HG02678 (cell line): ENCODE measurements at regions not wholly inside any gene's neighbourhood (a gene's known extent, or its start where the extent isn't known, plus 50 kb on each side); places are given as distances from the start of the nearest gene placed in this dataset.
"Not testable (repeated sequence)": the region's sequence is repeated elsewhere in the genome, so short reads cannot be mapped to it uniquely, and the experiment has no call there.

Experiments used
- ATAC-seq: cut with Tn5 transposase; IDR thresholded peaks from one replicate; pipeline ENCODE4 v1.9.1; 2021; ENCODE audit warnings: mild to moderate bottlenecking, moderate library complexity; ENCODE audit not compliant: unreplicated experiment

GRCh38 chr6:110558575-110558974 is 82.2 kb upstream of the SLC22A16 start:
- ATAC-seq, result no peak

DNA sequence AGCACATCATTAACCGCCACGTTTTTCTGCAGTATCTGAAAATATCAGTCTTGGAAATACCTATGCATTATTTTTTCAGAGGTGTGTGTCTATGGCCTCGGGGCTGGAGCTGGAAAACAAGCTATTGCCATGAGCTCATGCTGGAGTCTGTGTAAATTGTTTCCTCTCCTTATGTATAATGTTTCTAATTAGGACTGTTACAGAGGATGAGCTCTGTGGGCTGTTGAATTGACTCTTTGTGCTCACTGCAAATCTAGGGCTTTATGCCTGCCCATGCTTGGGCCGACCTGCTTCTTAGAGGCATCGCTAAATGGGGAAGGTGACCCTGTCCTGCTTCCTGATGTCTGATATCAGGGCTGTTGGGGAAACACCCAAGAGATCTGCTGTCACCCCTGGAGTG is 80.8 kb upstream of the SLC22A16 start:
- ATAC-seq, result no peak

- no peak for ATAC-seq
Observed at GRCh38 chr6:110556317-110557110, 80.1 kb upstream of the SLC22A16 start.

DNA sequence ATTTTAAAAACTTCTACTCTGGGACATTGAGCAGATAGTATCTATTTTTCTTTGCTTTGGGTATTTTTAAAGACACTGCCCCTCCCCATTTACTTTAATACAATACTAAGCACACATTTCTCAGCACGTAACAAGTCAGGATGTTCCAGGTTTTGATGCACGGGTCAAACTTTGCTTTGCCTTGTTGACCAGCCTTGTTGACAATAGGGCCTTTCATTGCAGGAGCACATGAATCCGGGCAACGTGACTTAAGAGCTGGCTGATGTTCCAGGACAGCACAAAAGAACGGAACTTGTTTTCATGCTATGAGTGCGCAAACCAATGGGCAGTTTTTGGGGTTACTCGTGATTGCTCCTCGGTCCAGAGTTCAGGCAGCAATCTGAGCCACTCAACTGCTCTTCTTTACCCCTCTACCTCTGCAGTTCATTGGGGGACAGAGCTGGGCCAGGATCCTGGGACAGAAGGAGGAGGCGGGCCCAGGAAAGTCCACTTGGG is 78.6 kb upstream of the SLC22A16 start:
- no peak for ATAC-seq

- no peak for ATAC-seq
Observed at GRCh38 chr6:110554441-110554840, 78.0 kb upstream of the SLC22A16 start.

GRCh38 chr6:110552901-110553641 is 76.7 kb upstream of the SLC22A16 start:
- no peak for ATAC-seq

- no peak for ATAC-seq
Observed at GRCh38 chr6:110552076-110552475, 75.7 kb upstream of the SLC22A16 start.

GRCh38 chr6:110551088-110551487 is 74.7 kb upstream of the SLC22A16 start:
- no peak for ATAC-seq

GRCh38 chr6:110550353-110550752 is 73.9 kb upstream of the SLC22A16 start:
- ATAC-seq, result no peak

DNA sequence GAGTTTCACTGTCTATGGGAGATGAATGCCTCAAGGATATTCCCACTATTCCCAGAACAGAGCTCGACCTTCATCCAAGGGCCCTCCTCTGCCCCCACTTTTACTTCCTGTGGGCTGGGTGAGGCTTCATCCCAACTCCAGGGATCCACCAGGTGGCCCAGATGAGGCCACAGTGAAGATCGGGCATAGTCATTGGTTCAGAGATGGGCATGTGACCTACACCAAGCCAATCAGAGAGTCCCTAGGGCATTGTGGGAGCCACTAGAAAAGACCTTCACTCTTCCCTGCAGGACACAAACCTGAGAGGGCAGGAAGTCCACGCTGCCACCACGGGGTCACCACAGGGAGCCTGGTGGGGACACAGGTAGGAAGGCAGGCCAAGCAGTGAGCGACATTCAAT is 72.9 kb upstream of the SLC22A16 start:
- no peak for ATAC-seq

DNA sequence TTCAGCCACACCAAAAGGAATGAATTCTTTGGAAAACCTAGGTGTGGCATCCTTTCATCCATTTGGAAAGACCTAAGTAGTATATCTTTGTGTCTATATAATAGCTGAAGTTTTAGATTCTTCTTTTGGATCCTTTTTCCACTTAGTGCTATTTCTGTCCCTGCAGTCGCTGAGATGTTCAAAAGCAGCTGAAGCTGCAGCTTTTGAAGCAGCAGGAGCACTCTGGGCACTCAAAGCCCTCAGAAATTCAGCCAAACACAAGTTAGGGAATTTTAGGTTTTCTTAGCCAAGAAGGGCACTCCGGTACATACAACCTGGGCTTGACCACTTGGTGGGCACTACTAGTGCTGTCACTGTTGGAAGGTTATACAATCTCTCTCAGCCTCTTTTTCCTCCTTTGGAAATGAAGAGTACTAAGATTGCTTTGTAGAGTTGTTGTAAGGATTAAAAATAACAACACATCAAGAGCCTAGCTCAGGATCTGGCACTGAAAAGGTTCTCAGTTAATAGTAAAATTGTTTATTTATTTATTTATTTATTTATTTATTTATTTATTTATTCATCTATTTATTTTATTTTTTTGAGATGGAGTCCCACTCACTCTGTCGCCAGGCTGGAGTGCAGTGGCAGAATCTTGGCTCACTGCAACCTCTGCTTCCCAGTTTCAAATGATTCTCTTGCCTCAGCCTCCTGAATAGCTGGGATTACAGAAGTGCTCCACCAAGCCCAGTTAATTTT is 71.9 kb upstream of the SLC22A16 start:
- ATAC-seq, result no peak

DNA sequence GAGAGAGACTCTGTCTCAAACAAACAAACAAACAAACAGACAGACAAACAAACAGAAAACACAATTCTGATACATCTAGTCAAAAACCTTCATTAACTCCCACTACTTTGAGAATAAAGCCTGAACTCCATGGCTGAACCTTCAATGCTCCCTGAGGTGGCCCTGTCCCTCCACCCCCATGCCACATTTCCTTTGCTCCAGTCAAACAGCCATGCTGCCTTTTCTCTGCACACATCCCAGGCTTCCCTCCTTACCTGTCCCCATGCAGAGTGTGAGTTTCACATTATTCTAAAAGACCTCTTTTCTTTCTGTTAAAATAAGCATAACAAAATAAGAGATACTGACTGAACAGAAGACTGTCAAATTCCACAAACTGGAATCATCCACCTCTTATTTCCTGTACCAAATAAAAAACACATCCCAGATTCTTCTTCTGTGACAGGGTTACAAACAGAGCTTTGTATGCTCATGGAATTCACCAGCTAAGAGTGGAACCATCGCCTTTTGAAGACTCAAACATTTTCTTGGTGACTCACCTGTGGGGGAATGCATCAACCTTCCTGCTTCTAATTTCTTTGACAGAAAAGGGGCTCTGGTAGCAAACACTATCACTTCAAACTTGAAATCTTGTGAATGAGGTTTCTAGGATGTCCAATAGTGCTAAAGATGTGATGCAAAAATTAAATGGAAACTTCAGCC is 71.0 kb upstream of the SLC22A16 start:
- no peak for ATAC-seq

DNA sequence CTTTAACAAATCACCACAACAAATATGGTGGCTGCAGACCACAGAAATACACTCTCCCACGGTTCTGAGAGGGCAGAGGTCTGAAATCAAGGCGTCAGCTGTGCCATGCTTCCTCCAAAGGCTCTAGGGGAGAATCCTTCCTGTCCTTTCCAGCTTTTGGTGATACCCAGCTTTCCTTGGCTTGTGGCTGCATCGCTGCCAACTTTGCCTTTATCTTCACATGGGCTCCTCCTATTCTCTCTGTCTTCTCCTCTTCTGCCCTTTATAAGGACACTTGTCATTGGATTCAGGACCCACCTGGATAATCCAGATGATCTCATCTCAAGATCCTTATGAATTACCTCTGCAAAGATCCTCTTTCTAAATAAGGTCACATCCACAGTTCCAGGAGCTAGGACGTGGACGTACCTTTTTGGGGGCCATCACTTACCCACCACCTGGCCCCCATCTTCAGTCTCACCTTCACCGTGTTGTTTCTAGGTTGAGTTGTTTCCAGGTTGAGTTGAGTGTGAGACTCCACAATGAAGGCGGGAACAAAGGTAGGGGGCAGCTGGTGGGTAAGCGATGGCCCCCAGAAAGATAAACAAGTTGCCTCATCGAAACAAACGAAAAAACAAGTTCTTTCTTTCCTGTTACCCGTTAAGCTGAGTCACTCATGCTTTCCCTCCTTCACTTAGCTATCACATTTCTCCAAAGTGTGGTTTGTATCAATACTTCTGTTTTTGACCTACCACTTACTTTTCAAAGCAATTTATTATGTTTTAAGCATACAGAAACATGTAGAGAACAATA is 68.9 kb upstream of the SLC22A16 start:
- no peak for ATAC-seq

DNA sequence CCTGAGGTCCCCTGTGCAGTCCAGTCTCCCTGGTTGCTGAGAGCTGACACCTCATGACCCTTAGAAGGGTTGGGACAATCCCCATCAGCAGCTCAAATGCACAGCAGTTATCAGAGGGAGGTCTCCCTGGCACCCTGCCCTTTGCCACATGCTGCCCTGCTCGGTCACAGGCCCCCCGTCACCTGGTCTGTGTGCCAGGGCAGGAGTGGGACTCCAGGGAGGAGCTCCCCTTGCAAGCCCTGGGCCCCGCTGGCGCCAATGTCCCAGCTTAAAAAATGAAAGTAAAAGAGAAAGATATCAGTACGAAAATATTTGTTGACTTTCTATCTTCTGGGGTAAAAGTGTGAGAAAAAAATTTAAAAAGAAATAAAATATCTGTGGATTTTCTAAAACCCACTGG is 68.1 kb upstream of the SLC22A16 start:
- no peak for ATAC-seq

DNA sequence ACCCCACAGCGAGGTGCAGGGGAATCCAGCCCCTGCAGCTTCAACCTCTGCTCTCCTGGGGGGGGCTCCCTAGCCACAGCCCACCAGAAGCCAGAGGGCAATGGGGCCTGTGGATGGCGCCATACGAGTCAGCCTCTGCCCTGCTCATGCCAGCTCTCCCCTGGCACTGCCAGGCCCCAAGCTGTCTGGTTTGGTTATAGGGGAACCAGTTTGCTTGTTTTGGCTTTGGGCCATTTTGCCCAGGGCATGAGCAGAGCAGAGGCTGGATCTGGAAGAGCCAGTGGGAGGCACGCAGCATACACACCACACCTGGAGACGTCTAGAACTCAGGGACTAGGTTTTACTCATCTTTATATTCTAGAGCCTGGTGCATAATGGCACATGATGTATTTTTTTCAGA is 66.7 kb upstream of the SLC22A16 start:
- no peak for ATAC-seq

DNA sequence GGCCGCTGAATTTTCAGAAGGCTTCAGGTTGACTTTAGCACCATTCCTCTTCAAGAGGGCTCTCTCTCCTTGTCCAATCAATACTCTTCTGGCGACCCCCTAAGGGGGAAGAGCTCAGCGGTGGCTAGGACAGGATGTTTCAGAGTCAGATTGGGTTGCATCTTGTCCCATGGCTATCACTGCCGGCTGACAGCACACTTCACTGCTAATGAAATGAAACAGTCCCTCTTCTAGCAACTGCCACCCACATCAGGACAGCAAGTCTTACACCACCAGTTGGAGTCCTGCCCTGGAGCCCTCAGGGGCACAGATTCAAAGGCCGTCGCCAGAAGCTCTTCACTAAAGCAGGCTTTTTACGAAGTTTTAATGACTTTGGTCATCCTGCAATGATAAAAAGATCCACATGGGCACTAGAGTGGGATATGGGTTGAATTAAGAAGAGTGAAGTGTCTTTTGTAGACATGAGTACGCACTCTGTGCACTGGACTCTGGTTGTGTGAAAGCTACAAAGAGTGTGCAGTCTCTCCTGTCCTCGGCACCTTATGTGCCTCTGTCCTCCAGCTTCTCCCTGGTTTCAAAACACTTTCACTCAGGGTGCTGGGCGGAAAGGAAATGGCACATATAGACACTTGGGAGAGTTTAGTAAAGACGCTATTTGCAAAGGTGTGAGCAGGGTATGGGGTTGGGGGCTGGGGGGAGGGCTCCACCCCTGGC is 66.1 kb upstream of the SLC22A16 start:
- no peak for ATAC-seq

DNA sequence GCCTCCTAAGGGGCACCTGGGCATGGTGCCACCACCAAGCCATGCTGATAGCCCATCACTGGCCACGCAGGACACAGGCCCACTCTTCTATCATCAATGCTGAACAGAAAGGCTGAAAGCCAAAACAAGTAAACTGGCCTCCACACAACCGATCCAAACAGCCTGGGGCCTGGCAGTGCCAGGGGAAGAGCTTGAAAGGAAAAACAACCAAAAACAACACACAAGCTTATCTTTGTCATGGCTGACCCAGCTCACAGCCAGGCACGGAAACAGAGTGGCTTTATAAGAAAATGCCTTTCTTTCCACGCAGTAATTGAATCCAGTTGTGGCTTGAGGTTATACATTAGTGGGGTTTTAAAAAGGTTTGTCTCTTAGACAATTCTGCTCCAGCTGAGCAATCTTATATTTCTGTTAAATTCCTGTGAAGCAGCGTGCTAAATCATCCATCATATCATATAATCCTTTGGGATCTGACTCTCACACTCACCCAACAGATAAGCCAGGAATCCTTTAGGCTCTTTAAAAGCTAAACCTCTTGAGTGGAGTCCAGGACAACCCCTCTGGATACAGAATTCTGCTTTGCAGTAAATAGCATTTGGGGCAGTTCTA is 65.4 kb upstream of the SLC22A16 start:
- no peak for ATAC-seq

- ATAC-seq, result not testable (repeated sequence)
Observed at GRCh38 chr6:110539277-110540019, 63.0 kb upstream of the SLC22A16 start.
